NCI-H69 (cell line): ENCODE measurements at regions not wholly inside any gene's neighbourhood (a gene's known extent, or its start where the extent isn't known, plus 50 kb on each side); places are given as distances from the start of the nearest gene placed in this dataset.
"Not testable (repeated sequence)": the region's sequence is repeated elsewhere in the genome, so short reads cannot be mapped to it uniquely, and the experiment has no call there.

ENCODE experiments used
- DNase-seq: peaks from one replicate; lab custom pipeline; 2025; lab: John Stamatoyannopoulos, UW

- no peak for DNase-seq
These were observed 1114.4 kb downstream of the SLC16A7 start for GRCh38 chr12:60710246-60710645.

- no peak for DNase-seq
These were observed 1118.5 kb downstream of the SLC16A7 start for GRCh38 chr12:60714141-60714900.

- DNase-seq = no peak
These were observed 1128.6 kb downstream of the SLC16A7 start for GRCh38 chr12:60724475-60724874.

- DNase-seq = no peak
These were observed 1129.2 kb downstream of the SLC16A7 start for GRCh38 chr12:60724984-60725383.

GRCh38 chr12:60752589-60752988 is 1156.8 kb downstream of the SLC16A7 start:
- DNase-seq = no peak

- DNase-seq = no peak
These were observed 1162.4 kb downstream of the SLC16A7 start for GRCh38 chr12:60758224-60758623.

- DNase-seq = no peak
These were observed 1165.1 kb downstream of the SLC16A7 start for GRCh38 chr12:60760965-60761364.

- not testable (repeated sequence) for DNase-seq
These were observed 1205.3 kb downstream of the SLC16A7 start for GRCh38 chr12:60801166-60801565.

- DNase-seq = no peak
These were observed 1207.3 kb downstream of the SLC16A7 start for GRCh38 chr12:60803147-60803546.

- DNase-seq = no peak
These were observed 1209.5 kb downstream of the SLC16A7 start for GRCh38 chr12:60805364-60805763.

- DNase-seq = no peak
These were observed 1224.0 kb downstream of the SLC16A7 start for GRCh38 chr12:60819794-60820193.

- no peak for DNase-seq
These were observed 1226.8 kb downstream of the SLC16A7 start for GRCh38 chr12:60822580-60822979.

- DNase-seq = no peak
These were observed 1234.6 kb downstream of the SLC16A7 start for GRCh38 chr12:60830381-60830780.

- no peak for DNase-seq
These were observed 1236.5 kb downstream of the SLC16A7 start for GRCh38 chr12:60832290-60832689.

- no peak for DNase-seq
These were observed 1238.5 kb downstream of the SLC16A7 start for GRCh38 chr12:60834372-60834771.

- no peak for DNase-seq
These were observed 1239.0 kb downstream of the SLC16A7 start for GRCh38 chr12:60834806-60835205.

- no peak for DNase-seq
These were observed 1240.8 kb downstream of the SLC16A7 start for GRCh38 chr12:60836651-60837050.

GRCh38 chr12:60842181-60842580 is 1246.4 kb downstream of the SLC16A7 start:
- no peak for DNase-seq

GRCh38 chr12:60844101-60844500 is 1248.3 kb downstream of the SLC16A7 start:
- no peak for DNase-seq

GRCh38 chr12:60844875-60845274 is 1249.0 kb downstream of the SLC16A7 start:
- DNase-seq = no peak

- DNase-seq = no peak
These were observed 1249.9 kb downstream of the SLC16A7 start for GRCh38 chr12:60845696-60846095.

- no peak for DNase-seq
These were observed 1251.5 kb downstream of the SLC16A7 start for GRCh38 chr12:60847281-60847680.

GRCh38 chr12:60849723-60850122 is 1253.9 kb downstream of the SLC16A7 start:
- no peak for DNase-seq

GRCh38 chr12:60853407-60853806 is 1257.6 kb downstream of the SLC16A7 start:
- no peak for DNase-seq
